Hepatocyte (in vitro differentiated cells): ENCODE measurements at regions not wholly inside any gene's neighbourhood (a gene's known extent, or its start where the extent isn't known, plus 50 kb on each side); places are given as distances from the start of the nearest gene placed in this dataset.

Experiments used
- DNase-seq: peaks from one replicate; pipeline ENCODE4 v3.0.0-alpha.2; 2016; ENCODE audit warnings: low spot score
- H2AFZ ChIP-seq: fragments of 200-600 bp; sonication (generic); 2 replicates; pipeline ENCODE4 v1.6.0; 2016; ENCODE audit warnings: antibody characterized with exemption, mild to moderate bottlenecking
- H3K27ac ChIP-seq: fragments of 200-600 bp; sonication (generic); 2 replicates; pipeline ENCODE4 v1.5.1; 2016; ENCODE audit warnings: mild to moderate bottlenecking
- H3K27me3 ChIP-seq: fragments of 200-600 bp; sonication (generic); 2 replicates; pipeline ENCODE4 v1.6.1; 2016
- H3K36me3 ChIP-seq: fragments of 200-600 bp; sonication (generic); replicated peaks from 2 replicates; pipeline ENCODE4 v1.5.1; 2016; ENCODE audit warnings: low read depth; ENCODE audit not compliant: insufficient read depth
- H3K4me1 ChIP-seq: fragments of 200-600 bp; sonication (generic); 2 replicates; pipeline ENCODE4 v1.5.1; 2016; ENCODE audit warnings: mild to moderate bottlenecking, moderate library complexity; ENCODE audit not compliant: insufficient read depth
- H3K4me2 ChIP-seq: fragments of 200-600 bp; sonication (generic); 2 replicates; pipeline ENCODE4 v1.6.0; 2016
- H3K4me3 ChIP-seq: fragments of 200-600 bp; sonication (generic); 2 replicates; pipeline ENCODE4 v1.5.1; 2016; ENCODE audit warnings: mild to moderate bottlenecking
- H3K79me2 ChIP-seq: fragments of 200-600 bp; sonication (generic); 2 replicates; pipeline ENCODE4 v1.6.0; 2017; ENCODE audit warnings: mild to moderate bottlenecking
- H3K9me2 ChIP-seq: fragments of 200-600 bp; sonication (generic); replicated peaks from 2 replicates; pipeline ENCODE4 v1.6.0; 2017; ENCODE audit warnings: mild to moderate bottlenecking; ENCODE audit not compliant: insufficient read depth
- H3K9me3 ChIP-seq: fragments of 200-600 bp; sonication (generic); 2 replicates; pipeline ENCODE4 v1.5.1; 2016; ENCODE audit warnings: low read depth, mild to moderate bottlenecking
- H4K20me1 ChIP-seq: fragments of 200-600 bp; sonication (generic); 2 replicates; pipeline ENCODE4 v1.6.0; 2016; ENCODE audit warnings: mild to moderate bottlenecking; ENCODE audit not compliant: insufficient read depth, poor library complexity, severe bottlenecking
- EZH2 ChIP-seq: fragments of 200-600 bp; sonication (generic); IDR thresholded peaks from 2 replicates; pipeline ENCODE4 v1.6.1; 2016; ENCODE audit warnings: antibody characterized with exemption, mild to moderate bottlenecking, borderline replicate concordance
- EZH2phosphoT487 ChIP-seq: fragments of 200-600 bp; sonication (generic); IDR thresholded peaks from one replicate; pipeline ENCODE4 v1.6.1; 2018; ENCODE audit warnings: antibody characterized with exemption, mild to moderate bottlenecking, low read depth, moderate library complexity; ENCODE audit not compliant: unreplicated experiment, severe bottlenecking
- WGBS: methylation state at CpG from one replicate; pipeline ENCODE4 v1.1.6; 2016; ENCODE audit warnings: low lambda C conversion rate; ENCODE audit errors: missing lambda C conversion rate; 5-methylcytosine and 5-hydroxymethylcytosine counted together
- TF ChIP-seq, protein P1 (sequence below): fragments of 200-600 bp; sonication (generic); IDR thresholded peaks from 2 replicates; pipeline ENCODE4 v1.5.1; 2016; ENCODE audit warnings: antibody characterized with exemption, mild to moderate bottlenecking; ENCODE audit not compliant: poor library complexity

DNA sequence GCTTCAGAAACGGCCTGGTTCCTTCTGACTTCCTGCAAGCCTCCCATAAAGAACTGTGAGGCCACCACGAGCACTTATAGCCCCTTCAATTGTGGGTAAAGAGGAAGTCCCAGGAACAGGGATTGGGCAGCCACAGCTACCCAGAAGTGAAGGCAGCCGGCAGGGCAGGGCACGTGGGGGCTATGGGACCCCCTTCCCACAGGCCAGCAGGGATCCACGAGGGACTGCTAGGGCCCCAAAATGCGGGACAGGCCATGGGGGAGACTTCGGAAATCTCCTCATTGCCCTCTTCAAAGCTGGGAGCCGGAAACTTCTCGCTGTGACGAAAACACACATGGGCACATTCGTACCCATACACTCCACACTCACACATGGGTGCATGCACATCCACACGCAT, 196.1 kb upstream of the SALL3 start:
- H3K4me3 ChIP-seq: no peak overlapping the region
- TF ChIP-seq EZH2: no peak
- TF ChIP-seq, protein P1, sequence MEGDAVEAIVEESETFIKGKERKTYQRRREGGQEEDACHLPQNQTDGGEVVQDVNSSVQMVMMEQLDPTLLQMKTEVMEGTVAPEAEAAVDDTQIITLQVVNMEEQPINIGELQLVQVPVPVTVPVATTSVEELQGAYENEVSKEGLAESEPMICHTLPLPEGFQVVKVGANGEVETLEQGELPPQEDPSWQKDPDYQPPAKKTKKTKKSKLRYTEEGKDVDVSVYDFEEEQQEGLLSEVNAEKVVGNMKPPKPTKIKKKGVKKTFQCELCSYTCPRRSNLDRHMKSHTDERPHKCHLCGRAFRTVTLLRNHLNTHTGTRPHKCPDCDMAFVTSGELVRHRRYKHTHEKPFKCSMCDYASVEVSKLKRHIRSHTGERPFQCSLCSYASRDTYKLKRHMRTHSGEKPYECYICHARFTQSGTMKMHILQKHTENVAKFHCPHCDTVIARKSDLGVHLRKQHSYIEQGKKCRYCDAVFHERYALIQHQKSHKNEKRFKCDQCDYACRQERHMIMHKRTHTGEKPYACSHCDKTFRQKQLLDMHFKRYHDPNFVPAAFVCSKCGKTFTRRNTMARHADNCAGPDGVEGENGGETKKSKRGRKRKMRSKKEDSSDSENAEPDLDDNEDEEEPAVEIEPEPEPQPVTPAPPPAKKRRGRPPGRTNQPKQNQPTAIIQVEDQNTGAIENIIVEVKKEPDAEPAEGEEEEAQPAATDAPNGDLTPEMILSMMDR: no peak
- TF ChIP-seq EZH2phosphoT487: no peak
- H3K4me1 ChIP-seq: no peaks in the 10 kb centered on the region

DNA sequence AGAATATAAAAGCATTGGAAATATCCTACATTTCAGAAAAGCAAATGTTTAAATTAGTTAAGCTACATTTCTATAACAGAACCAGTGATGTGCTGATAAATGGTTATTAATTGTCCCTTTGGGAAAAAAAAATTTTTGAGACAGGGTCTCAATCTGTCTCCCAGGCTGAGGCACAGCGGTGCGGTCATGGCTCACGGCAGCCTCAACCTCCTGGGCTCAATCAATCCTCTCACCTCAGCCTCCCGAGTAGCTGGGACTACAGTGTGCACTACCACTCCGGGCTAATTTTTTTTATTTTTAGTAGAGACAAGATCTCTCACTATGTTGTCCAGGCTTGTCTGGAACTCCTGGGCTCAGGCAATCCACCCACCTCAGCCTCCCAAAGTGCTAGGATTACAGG, 194.8 kb upstream of the SALL3 start:
- 92% methylated on average over 5 of the region's 5 CpGs for WGBS
- TF ChIP-seq, protein P1: no peak
- TF ChIP-seq EZH2: no peak
- no peaks in the 10 kb centered on the region for H3K9me2 ChIP-seq
- H3K27me3 ChIP-seq: no peaks in the 10 kb centered on the region
- H2AFZ ChIP-seq: no peak overlapping the region
- H3K36me3 ChIP-seq: no peaks in the 10 kb centered on the region
- no peak overlapping the region for H3K4me3 ChIP-seq
- no peak overlapping the region for H3K27ac ChIP-seq
- no peaks in the 10 kb centered on the region for H3K9me3 ChIP-seq
- H3K4me2 ChIP-seq: no peak overlapping the region
- H3K79me2 ChIP-seq: no peaks in the 10 kb centered on the region
- no peak for DNase-seq
- H3K4me1 ChIP-seq: no peaks in the 10 kb centered on the region
- H4K20me1 ChIP-seq: no peaks in the 10 kb centered on the region

More for the DNA sequence above, 196.1 kb upstream of the SALL3 start:
- Histone ChIP-seq H3K27me3 (no peaks in the 10 kb centered on the region), H3K4me2 (no peak overlapping the region), H3K9me3 (no peaks in the 10 kb centered on the region), H3K36me3 (no peaks in the 10 kb centered on the region), H3K27ac (no peak overlapping the region), H2AFZ (no peak overlapping the region), H4K20me1 (no peaks in the 10 kb centered on the region), H3K9me2 (no peaks in the 10 kb centered on the region), H3K79me2 (no peaks in the 10 kb centered on the region)
- WGBS: 93% methylated on average over 11 of the region's 12 CpGs
- no peak for DNase-seq

DNA sequence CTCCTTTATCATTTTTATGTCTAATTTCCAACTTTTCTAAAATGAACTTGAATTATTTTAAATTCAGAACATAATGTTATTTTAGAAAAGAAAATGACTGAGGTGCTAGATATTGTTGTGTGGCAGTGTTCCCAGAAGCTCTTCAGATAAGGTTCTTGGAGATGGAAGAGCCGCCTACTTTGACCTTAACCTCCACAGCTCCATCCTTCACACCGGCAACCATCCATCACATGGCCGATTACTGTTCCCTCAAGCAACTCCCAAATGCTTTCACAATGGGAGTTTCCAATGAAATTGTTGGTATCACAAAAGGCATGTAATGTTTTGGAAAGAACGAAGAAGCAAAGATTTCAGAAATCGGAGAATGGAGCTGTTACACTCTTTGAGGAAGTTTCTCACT, 193.9 kb upstream of the SALL3 start:
- Histone ChIP-seq H2AFZ (no peak overlapping the region), H3K27me3 (no peaks in the 10 kb centered on the region), H3K9me3 (no peaks in the 10 kb centered on the region), H3K27ac (no peak overlapping the region), H3K4me2 (no peak overlapping the region), H3K79me2 (no peaks in the 10 kb centered on the region), H3K36me3 (no peaks in the 10 kb centered on the region), H4K20me1 (no peaks in the 10 kb centered on the region), H3K4me3 (no peak overlapping the region), H3K4me1 (no peaks in the 10 kb centered on the region), H3K9me2 (no peaks in the 10 kb centered on the region)
- TF ChIP-seq EZH2phosphoT487: no peak
- TF ChIP-seq EZH2: no peak
- TF ChIP-seq, protein P1: no peak
- 86% methylated on average over 5 of the region's 5 CpGs for WGBS
- no peak for DNase-seq

DNA sequence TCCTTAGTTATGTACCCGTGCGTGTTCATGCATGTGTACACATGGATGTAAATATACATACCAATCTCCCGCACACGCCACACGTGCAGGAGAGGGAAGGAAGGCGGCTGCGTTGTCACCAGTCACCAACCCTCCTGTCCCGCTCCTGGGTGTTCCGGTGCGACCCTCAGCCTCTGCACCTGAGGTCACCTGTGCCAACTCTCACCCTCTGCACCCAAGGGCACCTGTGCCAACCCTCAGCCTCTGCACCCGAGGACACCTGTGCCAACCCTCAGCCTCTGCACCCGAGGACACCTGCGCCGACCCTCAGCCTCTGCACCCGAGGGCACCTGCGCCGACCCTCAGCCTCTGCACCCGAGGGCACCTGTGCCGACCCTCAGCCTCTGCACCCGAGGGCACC, 192.8 kb upstream of the SALL3 start:
- no peaks in the 10 kb centered on the region for H4K20me1 ChIP-seq
- WGBS: 92% methylated on average over 14 of the region's 20 CpGs
- H2AFZ ChIP-seq: no peak overlapping the region
- H3K4me3 ChIP-seq: no peak overlapping the region
- H3K27ac ChIP-seq: no peak overlapping the region
- H3K79me2 ChIP-seq: no peaks in the 10 kb centered on the region
- H3K9me3 ChIP-seq: no peaks in the 10 kb centered on the region
- H3K27me3 ChIP-seq: no peaks in the 10 kb centered on the region
- DNase-seq: no peak
- TF ChIP-seq EZH2phosphoT487: no peak
- no peak for TF ChIP-seq EZH2
- TF ChIP-seq, protein P1: no peak
- H3K9me2 ChIP-seq: no peaks in the 10 kb centered on the region
- H3K36me3 ChIP-seq: no peaks in the 10 kb centered on the region
- no peaks in the 10 kb centered on the region for H3K4me1 ChIP-seq
- H3K4me2 ChIP-seq: no peak overlapping the region
